ENCODE measurements at regions not wholly inside any gene's neighbourhood (a gene's known extent, or its start where the extent isn't known, plus 50 kb on each side); places are given as distances from the start of the nearest gene placed in this dataset.

- no peak for DNase-seq (ENCODE audit: low spot score)
- TF ChIP-seq CTCF (IDR thresholded peaks at IDR 0.05), result no peak
- H3K4me3 ChIP-seq, result no peak overlapping the region
- H3K27ac ChIP-seq, result no peak overlapping the region
These were observed 555.3 kb downstream of the TRAM1L1 start for GRCh38 chr4:116530048-116530447.

- no peak for TF ChIP-seq CTCF (IDR thresholded peaks at IDR 0.05)
- DNase-seq (ENCODE audit: low spot score), result no peak
- H3K27ac ChIP-seq, result no peak overlapping the region
- H3K4me3 ChIP-seq, result no peak overlapping the region
These were observed 556.2 kb downstream of the TRAM1L1 start for GRCh38 chr4:116529129-116529528.

- no peak overlapping the region for H3K27ac ChIP-seq
- DNase-seq (ENCODE audit: low spot score), result no peak
These were observed 562.5 kb downstream of the TRAM1L1 start for GRCh38 chr4:116522922-116523321.

GRCh38 chr4:116520886-116521285, 564.5 kb downstream of the TRAM1L1 start:
- no peak for DNase-seq (ENCODE audit: low spot score)
- H3K27ac ChIP-seq, result no peak overlapping the region
- H3K4me3 ChIP-seq, result no peak overlapping the region
- TF ChIP-seq CTCF (IDR thresholded peaks at IDR 0.05), result no peak

More at GRCh38 chr4:116522922-116523321, 562.5 kb downstream of the TRAM1L1 start:
- H3K4me3 ChIP-seq, result no peak overlapping the region
- no peak for TF ChIP-seq CTCF (IDR thresholded peaks at IDR 0.05)

GRCh38 chr4:116516711-116517110, 568.7 kb downstream of the TRAM1L1 start:
- Histone ChIP-seq H3K4me3 (no peak overlapping the region), H3K27ac (no peak overlapping the region)
- DNase-seq (ENCODE audit: low spot score), result no peak
- no peak for TF ChIP-seq CTCF (IDR thresholded peaks at IDR 0.05)

GRCh38 chr4:116515959-116516358, 569.4 kb downstream of the TRAM1L1 start:
- H3K4me3 ChIP-seq, result no peak overlapping the region

More at GRCh38 chr4:116515959-116516358, 569.4 kb downstream of the TRAM1L1 start:
- no peak overlapping the region for H3K27ac ChIP-seq
- no peak for DNase-seq (ENCODE audit: low spot score)
- no peak for TF ChIP-seq CTCF (IDR thresholded peaks at IDR 0.05)
